GM12878 (cell line): ENCODE measurements at regions not wholly inside any gene's neighbourhood (a gene's known extent, or its start where the extent isn't known, plus 50 kb on each side); places are given as distances from the start of the nearest gene placed in this dataset.

ENCODE experiments used
- ATAC-seq: fragments of 200-7000 bp; cut with Tn5 transposase; 3 replicates; pipeline ENCODE4 v1.9.1; 2020; ENCODE audit warnings: mild to moderate bottlenecking, moderate library complexity
- BruUV-seq: library from RNA; stranded (reverse); fragments of 400-500 nt; replicated peaks from 2 replicates; lab custom pipeline; 2021; lab: Mats Ljungman, UMichigan
- CTCF ChIA-PET: fragments of 300-600 bp; sonication (Branson Sonifier 250); formaldehyde crosslinking; extraction: SDS; loops from one replicate; lab custom pipeline; 2021; ENCODE audit warnings: inconsistent platforms; lab: Yijun Ruan, JAX
- POLR2A ChIA-PET: fragments of 350-600 bp; formaldehyde crosslinking; extraction: SDS; loops from one replicate; lab custom pipeline; 2021; ENCODE audit warnings: inconsistent platforms; lab: Charles Lee
- RAD21 ChIA-PET: fragments of 300-600 bp; sonication (Branson Sonifier 250); formaldehyde crosslinking; loops from one replicate; lab custom pipeline; 2023; ENCODE audit warnings: antibody characterized with exemption; ENCODE audit not compliant: unreplicated experiment; lab: Charles Lee
- SMC1A ChIA-PET: fragments of 300-600 bp; sonication (Branson Sonifier 250); formaldehyde crosslinking; loops from one replicate; lab custom pipeline; 2023; ENCODE audit not compliant: unreplicated experiment, uncharacterized antibody; lab: Charles Lee
- DNase-seq: peaks from one replicate; pipeline ENCODE4 v3.0.0-alpha.2; 2011; ENCODE audit warnings: low read depth, low spot score
- FAIRE-seq: peaks from 3 replicates; lab custom pipeline; 2011; peaks lifted over from hg19 to GRCh38; lab: Jason Lieb, UNC
- H2AFZ ChIP-seq: 2 replicates; pipeline ENCODE4 v1.6.0; 2011; ENCODE audit warnings: low read depth, low read length, control low read depth; ENCODE audit not compliant: control insufficient read depth
- H3K27ac ChIP-seq: 2 replicates; pipeline ENCODE4 v1.5.1; 2011; ENCODE audit warnings: control low read depth; ENCODE audit not compliant: control insufficient read depth, insufficient read depth
- H3K27me3 ChIP-seq, 2 experiments: replicated peaks in 1 of 2; 2 replicates each; pipeline versions ENCODE4 v1.6.0 to v1.6.1; 2011; ENCODE audit warnings: low read length in 1 of 2; ENCODE audit not compliant: control insufficient read depth in 2 of 2, insufficient read depth in 2 of 2
- H3K36me3 ChIP-seq, 2 experiments: 2 replicates each; pipeline ENCODE4 v1.5.1; 2011; ENCODE audit warnings: low read length in 1 of 2; ENCODE audit not compliant: control insufficient read depth in 2 of 2, insufficient read depth in 2 of 2
- H3K4me1 ChIP-seq: 2 replicates; pipeline ENCODE4 v1.6.1; 2011; ENCODE audit warnings: mild to moderate bottlenecking, low read length, moderate library complexity, mixed read lengths; ENCODE audit not compliant: control insufficient read depth, insufficient read depth
- H3K4me2 ChIP-seq: 2 replicates; pipeline ENCODE4 v1.6.0; 2011; ENCODE audit warnings: control low read depth; ENCODE audit not compliant: control insufficient read depth, insufficient read depth
- H3K4me3 ChIP-seq: fragments of 200-600 bp; sonication (generic); 2 replicates; pipeline ENCODE4 v1.5.1; 2016
- H3K79me2 ChIP-seq: 2 replicates; pipeline ENCODE4 v1.6.0; 2011; ENCODE audit warnings: low read length; ENCODE audit not compliant: control insufficient read depth, insufficient read depth
- H3K9ac ChIP-seq: 2 replicates; pipeline ENCODE4 v1.8.0; 2011; ENCODE audit warnings: low read length, control low read depth, mixed read lengths; ENCODE audit not compliant: control insufficient read depth, insufficient read depth
- H3K9me3 ChIP-seq: replicated peaks from 3 replicates; pipeline ENCODE4 v1.5.1; 2011; ENCODE audit warnings: mild to moderate bottlenecking, low read length; ENCODE audit not compliant: control insufficient read depth, insufficient read depth
- H4K20me1 ChIP-seq: 2 replicates; pipeline ENCODE4 v1.6.0; 2011; ENCODE audit not compliant: control insufficient read depth, insufficient read depth
- ETV6 ChIP-seq, 2 experiments: fragments of 450-650 bp in 1 of 2; IDR thresholded peaks in 1 of 2; conservative IDR thresholded peaks in 1 of 2; 2 replicates each; pipeline ENCODE4 v1.6.1; 2014; ENCODE audit warnings: antibody characterized with exemption in 1 of 2, borderline replicate concordance in 1 of 2, low read depth in 1 of 2, mild to moderate bottlenecking in 1 of 2, moderate library complexity in 1 of 2
- HDAC6 ChIP-seq: fragments of 200-600 bp; sonication (generic); IDR thresholded peaks from one replicate; pipeline ENCODE4 v1.8.0; 2017; ENCODE audit warnings: antibody characterized with exemption; ENCODE audit not compliant: unreplicated experiment
- IKZF1 ChIP-seq: fragments of 450-650 bp; conservative IDR thresholded peaks from 2 replicates; pipeline ENCODE4 v1.6.1; 2017; ENCODE audit warnings: antibody characterized with exemption, mild to moderate bottlenecking
- LARP7 ChIP-seq: fragments of 450-650 bp; IDR thresholded peaks from 2 replicates; pipeline ENCODE4 v1.6.1; 2017; ENCODE audit warnings: mild to moderate bottlenecking
- NR2C1 ChIP-seq: fragments of 450-650 bp; IDR thresholded peaks from 2 replicates; pipeline ENCODE4 v1.6.1; 2017; ENCODE audit warnings: antibody characterized with exemption, mild to moderate bottlenecking, moderate library complexity
- RUNX3 ChIP-seq: IDR thresholded peaks from 2 replicates; pipeline ENCODE4 v1.6.1; 2012; ENCODE audit warnings: low read length, inconsistent platforms
- SPI1 ChIP-seq: IDR thresholded peaks from 2 replicates; pipeline ENCODE4 v1.6.1; 2011; ENCODE audit warnings: low read depth, mild to moderate bottlenecking, low read length, moderate library complexity, borderline replicate concordance; ENCODE audit not compliant: insufficient read depth
- STAT3 ChIP-seq: IDR thresholded peaks from 2 replicates; pipeline ENCODE4 v1.6.1; 2011; ENCODE audit warnings: low read depth, low read length, improper control_type of control experiment
- ZNF207 ChIP-seq: fragments of 450-650 bp; IDR thresholded peaks from 2 replicates; pipeline ENCODE4 v1.6.1; 2014; ENCODE audit warnings: antibody characterized with exemption, mild to moderate bottlenecking, borderline replicate concordance
- WGBS: methylation state at CpG from one replicate; pipeline ENCODE4 v1.1.6; 2016; ENCODE audit warnings: low lambda C conversion rate; ENCODE audit not compliant: insufficient replicate concordance, insufficient coverage; ENCODE audit errors: missing lambda C conversion rate; 5-methylcytosine and 5-hydroxymethylcytosine counted together
- in situ Hi-C: fragments of 300-500 bp; cut with MboI; formaldehyde crosslinking; loops from 9 replicates; pipeline ENCODE4 v1.14.3; 2018; ENCODE audit warnings: mixed read lengths
- intact Hi-C: fragments of 100-400 bp; cut with micrococcal nuclease; formaldehyde crosslinking; loops from one replicate; pipeline ENCODE4 v1.14.2; 2022; ENCODE audit not compliant: unreplicated experiment

GRCh38 chr14:97275276-97275675 lies 478.1 kb downstream of the VRK1 start:
- TF ChIP-seq SPI1, result no peak
- no peak for TF ChIP-seq ZNF207
- TF ChIP-seq HDAC6, result no peak
- no peak for TF ChIP-seq LARP7
- no peak for TF ChIP-seq ETV6 (conservative IDR thresholded peaks at IDR 0.05 in 1 of 2, IDR thresholded peaks at IDR 0.05 in 1 of 2; ENCODE audit: borderline replicate concordance in 1 of 2, low read depth in 1 of 2)
- no peak for TF ChIP-seq NR2C1
- TF ChIP-seq STAT3, result no peak
- H3K9ac ChIP-seq, result no peak overlapping the region
- DNase-seq (no peak), ATAC-seq (no peak), FAIRE-seq (no peak)
- intact Hi-C loops, result no loop called here
- no peak overlapping the region for H3K27ac ChIP-seq
- H3K27me3 ChIP-seq, result no peaks in the 10 kb centered on the region
- CTCF ChIA-PET, result interaction anchor here (1.9 to 3.1 kb wide), 2 partner anchors 15 to 25 kb away, joined by 5 to 10 read pairs; no protein-coding TSS in a partner anchor
- 29% methylated on average over 3 of the region's 3 CpGs for WGBS
- H3K79me2 ChIP-seq, result no peaks in the 10 kb centered on the region
- in situ Hi-C loops, result no loop called here
- no peak overlapping the region for H3K4me3 ChIP-seq
- BruUV-seq, result no TSS peak
- SMC1A ChIA-PET, result interaction anchor here (0.6 kb wide), 1 partner anchor 8 kb away, joined by 3 read pairs; no protein-coding TSS in a partner anchor
- H4K20me1 ChIP-seq, result no peaks in the 10 kb centered on the region
- RAD21 ChIA-PET, result no interaction called here
- no peaks in the 10 kb centered on the region for H3K4me1 ChIP-seq
- no peak overlapping the region for H3K4me2 ChIP-seq
- H2AFZ ChIP-seq, result no peak overlapping the region
- H3K36me3 ChIP-seq, result no peaks in the 10 kb centered on the region
- no peaks in the 10 kb centered on the region for H3K9me3 ChIP-seq
- POLR2A ChIA-PET, result no interaction called here

- Histone ChIP-seq H3K4me3 (no peak overlapping the region), H3K4me1 (no peaks in the 10 kb centered on the region), H3K79me2 (no peaks in the 10 kb centered on the region), H2AFZ (no peak overlapping the region), H3K4me2 (no peak overlapping the region), H3K36me3 (no peaks in the 10 kb centered on the region), H3K9ac (no peak overlapping the region), H3K9me3 (no peaks in the 10 kb centered on the region), H3K27ac (no peak overlapping the region), H4K20me1 (no peaks in the 10 kb centered on the region), H3K27me3 (no peaks in the 10 kb centered on the region)
- TF ChIP-seq IKZF1 (no peak), RUNX3 (0 out of 2 replicates have a peak, but pooled peaks have one; percentile 16)
- no TSS peak for BruUV-seq
- POLR2A ChIA-PET, result no interaction called here
- no peak for FAIRE-seq
- DNase-seq, result no peak
- SMC1A ChIA-PET, result interaction anchor here (1.0 kb wide), 2 partner anchors 91 to 106 kb away, joined by 3 to 6 read pairs; no protein-coding TSS in a partner anchor
- ATAC-seq, result no peak
- WGBS, result 8% methylated on average over 4 of the region's 4 CpGs
- RAD21 ChIA-PET, result interaction anchor here (0.6 kb wide), 1 partner anchor 368 kb away, joined by 3 read pairs; no protein-coding TSS in a partner anchor
- intact Hi-C loops (no loop called here), in situ Hi-C loops (no loop called here)
- CTCF ChIA-PET, result interaction anchor here (0.6 to 3.1 kb wide), 5 partner anchors 10 to 503 kb away, joined by 3 to 10 read pairs (median 4); no protein-coding TSS in a partner anchor
These were observed 479.4 kb downstream of the VRK1 start for GRCh38 chr14:97276573-97276972.
